GM21528 (cell line): ENCODE measurements at regions not wholly inside any gene's neighbourhood (a gene's known extent, or its start where the extent isn't known, plus 50 kb on each side); places are given as distances from the start of the nearest gene placed in this dataset.
A peak's percentile ranks its signal among the peaks of the same experiment; 100 is the strongest.
"Not testable (repeated sequence)": the region's sequence is repeated elsewhere in the genome, so short reads cannot be mapped to it uniquely, and the experiment has no call there.

Source experiments
- ATAC-seq: cut with Tn5 transposase; IDR thresholded peaks from one replicate; pipeline ENCODE4 v1.9.1; 2021; ENCODE audit warnings: mild to moderate bottlenecking, moderate library complexity; ENCODE audit not compliant: unreplicated experiment, low FRiP score

DNA sequence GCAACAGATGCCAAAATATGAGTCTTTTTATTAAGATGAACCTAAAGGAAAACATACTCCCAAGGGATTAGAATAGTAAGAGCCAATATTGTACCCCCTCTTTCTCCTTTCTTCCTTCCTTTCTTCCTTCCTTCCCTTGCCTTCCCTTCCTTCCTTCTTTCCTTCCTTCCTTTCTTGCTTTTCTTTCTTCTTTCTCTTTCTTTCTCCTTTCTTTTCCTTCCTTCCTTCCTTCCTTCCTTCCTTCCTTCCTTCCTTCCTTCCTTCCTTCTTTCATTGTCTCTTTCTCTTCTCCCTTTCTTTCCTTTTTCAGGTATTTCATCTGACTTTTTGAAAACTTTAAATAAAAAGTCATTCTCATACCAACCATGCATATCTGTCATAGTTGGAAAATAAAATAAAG lies 892.5 kb downstream of the LRFN5 start:
- no peak for ATAC-seq

DNA sequence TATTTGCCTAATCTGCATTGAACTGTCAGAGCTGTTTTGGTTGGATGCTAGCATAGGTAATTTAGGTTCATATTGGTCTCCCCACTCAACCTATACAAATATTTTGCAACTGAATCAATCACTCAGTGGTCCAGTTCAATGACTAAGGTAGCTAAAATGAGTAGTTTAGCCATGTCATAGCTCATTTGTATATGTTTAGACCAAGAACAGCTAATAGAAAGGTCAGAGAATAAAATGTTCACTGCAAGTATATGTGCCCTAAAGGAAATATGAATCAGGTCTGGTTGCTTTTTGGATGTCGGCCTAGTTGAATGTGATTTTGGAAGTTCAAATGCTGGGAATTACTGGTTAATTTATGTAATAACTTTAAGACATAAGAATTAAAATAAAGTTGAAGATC lies 883.9 kb downstream of the LRFN5 start:
- no peak for ATAC-seq

DNA sequence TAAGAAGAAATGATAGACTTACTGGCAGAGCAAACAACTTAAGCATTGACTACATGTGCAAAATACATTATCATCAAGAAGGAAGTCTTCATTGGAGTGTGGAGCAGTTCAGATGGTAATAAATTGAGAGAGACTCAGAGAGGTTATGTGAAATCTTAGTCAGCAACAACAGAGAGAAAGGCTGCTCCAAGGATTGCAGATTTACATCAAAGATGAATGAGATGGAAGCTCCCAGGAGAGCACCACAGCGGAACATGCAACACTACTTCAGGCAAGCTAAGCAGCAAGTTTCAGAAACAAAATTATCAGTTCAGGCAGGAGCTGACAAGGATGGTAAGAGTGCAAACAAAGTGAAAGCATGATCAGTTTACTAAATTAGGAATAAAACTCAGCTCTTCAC lies 882.3 kb downstream of the LRFN5 start:
- no peak for ATAC-seq

DNA sequence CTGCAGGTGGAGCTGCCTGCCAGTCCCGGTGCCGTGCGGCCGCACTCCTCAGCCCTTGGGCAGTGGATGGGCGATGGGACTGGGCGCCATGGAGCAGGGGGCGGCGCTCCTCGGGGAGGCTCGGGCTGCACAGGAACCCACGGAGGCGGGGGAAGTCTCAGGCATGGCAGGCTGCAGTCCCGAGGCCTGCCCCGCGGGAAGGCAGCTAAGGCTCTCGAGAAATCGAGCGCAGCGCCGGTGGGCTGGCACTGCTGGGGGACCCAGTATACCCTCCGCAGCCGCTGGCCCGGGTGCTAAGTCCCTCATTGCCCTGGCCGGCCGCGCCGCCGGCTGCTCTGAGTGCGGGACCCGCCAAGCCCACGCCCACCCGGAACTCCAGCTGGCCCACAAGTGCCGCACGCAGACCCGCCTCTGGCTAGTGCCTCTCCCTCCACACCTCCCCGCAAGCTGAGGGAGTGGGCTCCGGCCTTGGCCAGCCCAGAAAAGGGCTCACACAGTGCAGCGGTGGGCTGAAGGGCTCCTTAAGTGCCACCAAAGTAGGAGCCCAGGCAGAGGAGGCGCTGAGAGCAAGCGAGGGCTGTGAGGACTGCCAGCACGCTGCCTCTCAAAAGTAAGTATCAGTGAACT lies 875.8 kb downstream of the LRFN5 start:
- not testable (repeated sequence) for ATAC-seq

DNA sequence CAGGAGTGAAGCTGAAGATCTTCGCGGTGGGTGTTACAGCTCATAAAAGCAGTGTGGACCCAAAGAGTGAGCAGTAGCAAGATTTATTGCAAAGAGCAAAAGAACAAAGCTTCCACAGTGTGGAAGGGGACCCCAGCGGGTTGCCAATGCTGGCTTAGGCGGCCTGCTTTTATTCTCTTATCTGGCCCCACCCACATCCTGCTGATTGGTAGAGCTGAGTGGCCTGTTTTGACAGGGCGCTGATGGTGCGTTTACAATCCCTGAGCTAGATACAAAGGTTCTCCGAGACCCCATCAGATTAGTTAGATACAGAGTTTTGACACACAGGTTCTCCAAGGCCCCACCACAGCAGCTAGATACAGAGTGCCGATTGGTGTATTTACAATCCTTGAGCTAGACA lies 875.0 kb downstream of the LRFN5 start:
- not testable (repeated sequence) for ATAC-seq

DNA sequence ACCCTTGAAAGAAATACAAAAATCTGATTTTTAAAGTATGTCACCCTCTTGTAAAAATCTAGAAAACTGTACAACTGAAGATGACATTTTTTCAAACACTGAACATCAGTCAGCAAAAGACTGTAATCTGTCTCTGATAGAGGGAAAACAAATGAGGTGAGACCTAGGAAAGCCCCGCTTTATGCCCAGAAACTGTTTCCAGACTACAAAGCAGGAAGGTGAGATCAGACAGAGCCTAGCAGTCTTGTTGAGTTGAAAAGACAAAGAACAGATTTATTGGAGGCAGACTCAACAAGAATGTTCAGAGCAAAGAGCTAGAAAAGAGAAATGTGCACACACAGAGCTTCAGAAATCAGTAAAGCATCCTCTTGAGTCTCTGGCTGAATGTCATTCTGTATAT lies 873.6 kb downstream of the LRFN5 start:
- ATAC-seq, result no peak

DNA sequence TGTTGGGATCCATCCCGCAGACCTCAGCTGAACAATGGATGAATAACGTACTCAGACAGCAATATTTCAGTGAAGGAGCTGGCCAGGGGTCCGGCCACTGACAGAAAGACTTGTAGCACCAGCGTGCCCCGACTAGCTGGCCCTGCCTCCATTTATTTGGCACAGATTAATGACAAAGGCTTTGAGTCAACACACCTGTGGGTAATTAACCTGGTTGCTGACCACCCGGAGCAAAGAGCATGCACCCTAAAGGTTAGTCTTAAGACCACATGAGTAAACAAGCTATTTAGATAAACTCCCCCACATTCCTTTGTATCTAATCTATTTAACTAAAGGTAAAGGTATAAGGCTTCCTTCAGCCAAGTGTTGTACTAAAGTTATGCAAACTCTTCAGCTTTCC lies 868.6 kb downstream of the LRFN5 start:
- no peak for ATAC-seq

DNA sequence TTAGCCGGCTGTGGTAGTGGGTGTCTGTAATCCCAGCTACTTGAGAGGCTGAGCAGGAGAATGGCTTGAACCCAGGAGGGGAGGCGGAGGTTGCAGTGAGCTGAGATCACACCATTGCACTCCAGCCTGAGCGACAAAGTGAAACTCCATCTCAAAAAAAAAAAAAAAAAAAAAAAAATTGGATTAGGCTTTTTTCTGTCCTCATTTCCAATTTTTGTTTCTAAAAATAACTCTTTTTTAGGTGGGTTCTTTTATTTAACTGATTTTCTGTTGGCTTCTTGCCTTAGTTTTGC lies 863.7 kb downstream of the LRFN5 start:
- ATAC-seq, result no peak

DNA sequence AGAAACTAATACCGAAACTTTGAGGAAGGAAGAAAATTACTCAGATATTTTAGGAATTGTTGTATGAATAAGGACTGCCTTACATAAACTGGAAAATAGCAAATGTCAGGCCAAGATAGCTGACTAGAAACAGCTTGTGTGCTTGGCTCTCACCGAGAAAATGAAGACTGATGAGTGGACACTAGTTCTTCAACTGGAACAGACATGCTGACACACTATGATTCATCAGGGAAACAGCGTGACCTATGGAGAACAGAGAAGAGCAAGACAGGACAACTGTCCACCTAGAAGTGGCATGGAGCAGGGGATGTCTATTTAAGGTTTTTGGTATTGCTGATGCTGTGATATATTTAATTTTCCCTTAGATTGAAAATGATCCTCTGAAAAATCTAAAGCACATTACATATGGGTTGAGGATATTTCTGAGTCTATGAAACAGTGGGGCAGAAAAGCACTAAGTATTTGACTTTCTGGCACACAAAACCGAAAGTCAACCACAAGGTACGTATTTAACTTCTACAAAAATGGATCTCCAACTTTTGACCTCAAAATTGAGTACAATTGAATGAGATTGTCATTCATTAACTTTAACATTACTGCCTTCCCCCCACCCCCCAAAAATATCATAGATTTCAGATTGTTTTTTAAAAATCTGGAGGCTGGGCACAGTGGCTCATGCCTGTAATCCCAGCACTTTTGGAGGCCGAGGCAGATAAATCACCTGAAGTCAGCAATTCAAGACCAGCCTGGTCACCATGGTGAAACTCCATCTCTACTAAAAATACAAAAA lies 863.2 kb downstream of the LRFN5 start:
- ATAC-seq, result no peak

DNA sequence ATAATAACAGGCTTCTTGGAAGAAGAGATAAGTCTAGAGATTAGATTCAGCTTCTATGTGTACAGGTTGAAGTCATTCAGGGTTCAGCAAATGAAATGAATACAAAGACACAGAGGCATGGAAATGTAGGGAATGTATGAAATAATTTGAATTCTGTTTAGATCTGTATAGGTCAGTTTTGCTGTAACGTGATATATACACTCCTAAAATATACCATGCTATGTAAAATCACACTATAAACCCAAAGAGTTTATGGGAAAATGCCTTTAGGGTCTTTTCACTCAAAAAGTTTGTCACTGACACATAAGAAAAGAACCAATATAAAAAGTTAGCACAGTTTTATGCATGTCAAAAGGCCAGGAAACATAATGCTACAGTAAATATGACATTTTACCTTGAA lies 854.0 kb downstream of the LRFN5 start:
- ATAC-seq, result no peak

DNA sequence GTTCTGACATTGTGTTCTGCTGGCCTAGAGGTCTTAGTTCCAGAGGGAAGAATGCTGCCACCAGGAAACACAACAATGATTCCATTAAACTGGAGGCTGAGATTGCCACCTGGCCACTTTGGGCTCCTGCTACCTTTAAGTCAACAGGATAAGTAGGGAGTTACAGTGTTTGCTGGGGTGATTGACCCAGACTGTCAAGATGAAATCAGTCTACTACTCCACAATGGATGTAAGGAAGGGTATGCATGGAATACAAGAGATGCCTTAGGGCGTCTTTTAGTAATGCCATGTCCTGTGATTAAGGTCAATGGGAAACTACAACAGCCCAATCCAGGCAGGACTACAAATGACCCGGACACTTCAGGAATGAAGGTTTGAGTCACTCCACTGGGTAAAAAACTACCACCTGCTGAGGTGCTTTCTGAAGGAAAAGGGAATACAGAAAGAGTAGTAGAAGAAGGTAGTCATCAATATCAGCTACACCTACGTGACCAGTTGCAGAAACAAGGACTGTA lies 852.6 kb downstream of the LRFN5 start:
- no peak for ATAC-seq

DNA sequence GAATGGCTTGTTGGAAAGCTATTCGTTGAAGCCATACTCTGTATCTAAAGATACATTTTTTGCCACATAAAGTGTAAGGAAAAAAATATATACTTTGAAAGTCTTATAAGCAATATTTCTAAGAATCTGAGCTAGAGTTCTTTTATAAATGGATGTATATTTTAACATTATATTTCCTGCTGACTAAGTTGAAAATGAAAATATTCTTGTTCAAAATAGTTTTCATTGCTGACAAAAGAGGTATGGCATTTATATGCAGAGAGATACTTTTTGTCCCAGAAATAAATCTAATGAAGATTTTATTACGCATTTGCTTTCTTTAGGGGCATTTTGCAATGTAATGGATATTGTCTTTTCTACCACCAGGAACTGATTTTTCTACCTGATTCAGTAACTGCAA lies 834.9 kb downstream of the LRFN5 start:
- no peak for ATAC-seq

DNA sequence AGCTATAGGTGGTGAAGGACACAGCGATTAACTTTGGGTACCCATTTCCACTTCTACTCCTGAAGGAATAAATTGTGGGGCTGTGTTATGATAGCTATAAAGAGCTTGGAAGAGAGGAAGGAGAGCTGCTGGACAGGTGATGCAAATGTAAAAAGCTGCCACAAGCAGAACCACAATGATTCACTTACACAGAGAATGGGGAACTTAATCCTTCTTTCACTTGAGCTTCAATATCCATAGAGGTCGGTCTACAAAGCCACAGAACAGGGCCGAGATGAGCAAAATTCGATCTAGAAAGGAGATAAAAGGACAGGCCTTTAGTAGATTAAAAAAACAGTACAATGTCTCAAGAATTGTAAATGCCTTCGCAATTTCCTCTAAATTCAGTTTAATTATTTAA lies 831.1 kb downstream of the LRFN5 start:
- no peak for ATAC-seq

DNA sequence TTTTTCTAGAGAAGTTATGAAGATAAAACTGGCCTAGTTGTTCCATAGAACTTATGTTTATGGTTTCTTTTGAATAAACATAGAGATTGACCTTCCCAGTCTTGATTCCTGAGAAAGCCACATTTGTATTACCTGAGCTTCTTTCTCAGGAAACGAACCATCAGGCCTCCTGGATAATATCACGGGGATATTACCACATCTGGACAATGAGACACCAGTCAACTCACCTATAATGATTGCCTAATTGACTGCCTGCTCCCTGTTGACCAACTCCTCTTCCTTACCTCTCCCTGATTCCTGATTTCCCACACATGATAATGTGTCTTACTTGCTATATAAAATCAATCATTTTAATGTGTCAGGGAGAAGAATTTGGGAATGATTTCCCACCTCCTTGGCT lies 822.7 kb downstream of the LRFN5 start:
- no peak for ATAC-seq

DNA sequence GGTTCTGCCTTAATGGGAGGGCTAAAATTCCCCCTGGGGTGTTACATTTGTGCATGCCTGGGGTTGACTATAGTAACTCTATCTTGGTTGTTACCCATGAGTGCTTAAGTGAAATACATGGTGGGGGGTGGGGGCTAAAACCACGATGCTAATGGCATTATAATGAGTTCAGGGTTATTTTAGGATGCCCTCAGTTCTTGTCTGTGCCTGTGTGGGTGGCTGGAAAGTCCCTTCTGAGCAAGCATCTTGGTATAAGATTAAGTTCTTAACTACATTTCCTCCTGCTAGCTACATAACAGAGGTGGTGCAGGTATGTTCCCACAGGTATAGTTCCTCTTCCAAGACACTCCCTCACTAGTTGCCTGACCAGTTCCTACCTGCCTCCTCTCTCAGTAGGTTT lies 822.3 kb downstream of the LRFN5 start:
- ATAC-seq, result peak; percentile 100

DNA sequence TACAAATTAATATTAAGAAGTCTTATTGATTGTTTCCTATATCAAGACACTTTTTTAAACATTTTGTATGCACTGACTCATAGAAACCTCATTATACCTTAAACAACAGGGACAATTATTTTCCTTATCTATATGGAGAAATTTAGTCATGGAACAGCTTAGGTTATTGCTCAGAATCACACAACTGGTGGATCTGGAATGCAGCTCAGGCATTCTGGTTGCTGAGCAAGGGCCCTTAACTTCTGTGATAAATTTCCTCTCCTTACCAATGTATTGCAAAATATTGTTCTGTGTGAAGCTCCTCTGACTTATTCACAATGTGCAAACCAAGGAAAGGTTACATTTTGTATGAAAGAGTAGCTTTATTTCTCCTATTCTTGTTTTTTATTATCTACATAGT lies 817.8 kb downstream of the LRFN5 start:
- no peak for ATAC-seq

DNA sequence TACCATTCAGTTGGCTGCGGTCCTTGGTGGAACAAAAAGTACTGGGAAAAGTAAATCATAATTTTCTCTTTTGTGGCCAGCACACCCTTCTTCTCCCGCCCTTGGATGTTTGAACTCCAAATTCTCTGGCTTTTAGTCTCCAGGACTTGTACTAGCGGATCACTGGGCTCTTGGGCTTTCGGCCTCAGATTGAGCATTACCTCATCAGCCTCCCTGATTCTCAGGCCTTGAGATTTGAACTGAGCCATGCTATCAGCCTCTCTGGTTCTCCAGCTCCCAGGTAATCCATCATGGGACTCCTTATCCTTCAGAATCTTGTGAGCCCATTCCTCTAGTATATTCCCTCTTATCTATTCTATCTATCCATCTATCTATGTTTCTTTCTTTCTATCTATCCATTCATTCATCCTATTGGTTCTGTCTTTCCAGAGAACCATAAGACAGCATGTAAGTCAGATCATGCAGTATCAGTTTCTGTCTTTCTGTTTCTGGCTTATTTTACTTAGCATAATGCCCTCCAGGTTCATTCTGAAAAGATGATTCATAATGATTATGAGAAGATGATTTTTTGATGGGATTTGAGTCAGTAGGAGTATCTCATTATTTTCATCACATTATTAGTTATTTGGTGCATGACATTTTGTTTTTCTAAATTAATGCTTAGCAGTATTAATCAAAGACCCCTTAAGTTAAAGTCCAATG lies 814.9 kb downstream of the LRFN5 start:
- no peak for ATAC-seq

DNA sequence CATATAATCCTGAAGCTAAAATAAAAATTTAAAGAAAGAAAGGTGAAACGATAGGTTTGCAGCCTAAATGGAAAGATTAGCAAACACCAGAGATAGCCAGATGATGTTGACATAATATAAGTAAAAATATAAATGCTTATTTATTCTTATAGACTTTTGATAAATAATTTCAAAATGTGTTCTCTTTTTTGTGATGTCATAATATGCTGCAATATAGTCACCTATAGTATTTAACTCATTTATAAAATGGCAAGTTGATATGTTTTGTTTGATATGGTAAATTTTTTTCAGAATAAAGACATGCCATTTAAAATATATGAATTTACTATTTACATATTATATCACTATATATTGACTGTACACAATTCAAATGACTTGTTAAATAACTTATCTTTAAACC lies 813.4 kb downstream of the LRFN5 start:
- no peak for ATAC-seq

DNA sequence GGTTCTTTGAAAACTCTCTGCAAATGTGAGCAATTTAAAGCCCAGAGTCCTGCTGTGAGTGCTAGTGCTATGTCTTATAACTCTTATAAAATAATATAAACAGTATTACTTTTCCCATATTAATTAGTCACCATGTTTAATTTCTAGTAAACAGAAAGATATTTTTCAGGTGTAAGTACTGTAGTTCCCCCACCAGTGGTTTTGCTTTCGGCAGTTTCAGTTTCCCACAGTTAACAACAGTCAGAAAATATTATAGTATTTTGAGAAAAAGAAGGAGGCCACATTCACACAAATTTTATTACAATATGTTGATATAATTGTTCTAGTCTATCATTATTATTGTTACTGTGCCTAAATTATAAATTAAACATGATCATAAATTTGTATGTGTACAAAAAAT lies 800.5 kb downstream of the LRFN5 start:
- ATAC-seq, result peak; percentile 84

DNA sequence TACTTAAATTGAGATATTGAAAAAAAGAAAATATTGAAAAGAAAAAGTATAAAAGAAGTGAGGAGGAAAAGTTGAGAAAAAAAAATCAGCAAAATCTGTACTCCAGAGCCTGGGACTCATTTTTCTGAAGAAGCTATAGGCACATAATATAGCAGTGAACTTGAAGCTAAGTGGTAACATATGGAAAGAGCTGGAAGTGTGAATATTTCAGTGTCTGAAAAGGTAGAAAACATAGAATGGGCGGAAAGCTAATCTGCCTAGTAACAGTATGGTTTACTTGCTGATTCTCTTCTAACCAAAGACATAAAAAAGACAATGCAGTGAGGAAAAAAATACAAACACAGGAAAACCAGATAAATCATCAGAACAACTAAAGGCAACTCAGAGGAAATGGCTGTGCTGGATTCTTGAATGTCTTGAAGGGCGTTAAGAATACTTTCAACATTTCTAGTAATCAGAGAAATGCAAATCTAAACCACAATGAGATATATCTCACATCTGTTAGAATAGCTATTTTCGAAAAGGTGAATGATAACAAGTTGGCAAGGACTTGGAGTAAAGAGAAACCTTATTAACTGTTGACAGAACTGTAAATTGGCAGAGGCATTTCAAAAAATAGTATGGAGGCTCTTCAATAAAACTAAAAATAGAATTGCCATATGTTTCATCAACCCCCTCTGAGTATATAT lies 784.6 kb downstream of the LRFN5 start:
- peak; percentile 92 for ATAC-seq

DNA sequence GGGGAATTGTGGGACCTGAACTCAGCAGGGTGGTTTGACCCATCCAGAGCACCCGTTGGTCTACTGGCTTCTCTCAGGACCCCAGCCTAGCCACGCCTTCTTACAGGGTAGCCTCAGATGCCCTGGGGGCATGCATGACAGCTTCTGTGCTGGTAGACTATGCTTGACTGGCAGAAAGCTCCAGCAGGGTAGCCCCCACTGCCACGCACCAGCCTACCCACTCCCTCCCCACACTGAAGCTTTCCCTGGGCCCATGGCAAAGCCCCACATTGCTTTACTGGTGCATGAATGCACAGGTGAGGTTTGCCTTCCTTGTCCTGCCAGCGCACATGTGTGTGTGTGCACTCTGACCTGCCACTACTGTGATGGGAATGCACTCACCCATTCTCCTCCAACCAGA lies 772.2 kb downstream of the LRFN5 start:
- ATAC-seq, result no peak
